IMR-90 (cell line): ENCODE measurements at regions not wholly inside any gene's neighbourhood (a gene's known extent, or its start where the extent isn't known, plus 50 kb on each side); places are given as distances from the start of the nearest gene placed in this dataset.

Source experiments
- ATAC-seq: fragments of 200-7000 bp; cut with Tn5 transposase; 2 replicates; pipeline ENCODE4 v1.9.1; 2020; ENCODE audit warnings: low read depth, mild to moderate bottlenecking, moderate library complexity
- BruUV-seq: library from RNA; stranded (reverse); fragments of 400-500 nt; replicated peaks from 2 replicates; lab custom pipeline; 2021; lab: Mats Ljungman, UMichigan
- CTCF ChIA-PET: fragments of 300-600 bp; formaldehyde crosslinking; extraction: SDS; loops from one replicate; lab custom pipeline; 2021; ENCODE audit warnings: antibody characterized with exemption; lab: Yijun Ruan, JAX
- POLR2A ChIA-PET: fragments of 300-600 bp; sonication (Branson Sonifier 250); formaldehyde crosslinking; loops from one replicate; lab custom pipeline; 2022; ENCODE audit warnings: antibody characterized with exemption; ENCODE audit not compliant: unreplicated experiment; lab: Charles Lee
- DNase-seq: peaks from one replicate; pipeline ENCODE4 v3.0.0; 2013
- H2AFZ ChIP-seq: replicated peaks from 2 replicates; pipeline ENCODE3; 2013; ENCODE audit warnings: low read length, mild to moderate bottlenecking; ENCODE audit not compliant: poor library complexity
- H2AK5ac ChIP-seq: 2 replicates; pipeline ENCODE4 v1.6.1; 2013; ENCODE audit warnings: low read depth, low read length, inconsistent platforms
- H2AK9ac ChIP-seq: replicated peaks from 2 replicates; pipeline ENCODE3; 2013; ENCODE audit warnings: mild to moderate bottlenecking, low read depth, low read length, moderate library complexity; ENCODE audit not compliant: poor library complexity
- H2BK120ac ChIP-seq: 2 replicates; pipeline ENCODE4 v1.6.1; 2013; ENCODE audit warnings: low read depth, low read length, inconsistent platforms
- H2BK15ac ChIP-seq: 3 replicates; pipeline ENCODE4 v1.6.1; 2013; ENCODE audit warnings: low read depth, low read length, inconsistent platforms
- H2BK20ac ChIP-seq: 2 replicates; pipeline ENCODE4 v1.6.1; 2013; ENCODE audit warnings: low read depth, mild to moderate bottlenecking, inconsistent platforms, low read length, moderate library complexity
- H2BK5ac ChIP-seq: 2 replicates; pipeline ENCODE4 v1.6.1; 2013; ENCODE audit warnings: mild to moderate bottlenecking, low read depth, low read length, inconsistent platforms; ENCODE audit not compliant: poor library complexity, severe bottlenecking
- H3K14ac ChIP-seq: replicated peaks from 2 replicates; pipeline ENCODE4 v1.6.1; 2013; ENCODE audit warnings: low read depth, low read length, inconsistent platforms
- H3K18ac ChIP-seq: 2 replicates; pipeline ENCODE4 v1.6.1; 2013; ENCODE audit warnings: low read depth, low read length, control low read depth
- H3K23ac ChIP-seq: 2 replicates; pipeline ENCODE4 v1.6.1; 2013; ENCODE audit warnings: low read depth, low read length, inconsistent platforms
- H3K27ac ChIP-seq: 2 replicates; pipeline ENCODE4 v1.5.1; 2013; ENCODE audit warnings: mild to moderate bottlenecking, control low read depth, low read length; ENCODE audit not compliant: insufficient read depth
- H3K27me3 ChIP-seq: 2 replicates; pipeline ENCODE4 v1.6.1; 2013; ENCODE audit warnings: low read length; ENCODE audit not compliant: control insufficient read depth, insufficient read depth
- H3K36me3 ChIP-seq: 2 replicates; pipeline ENCODE4 v1.6.1; 2013; ENCODE audit warnings: low read length, mixed read lengths; ENCODE audit not compliant: control insufficient read depth, insufficient read depth
- H3K4ac ChIP-seq: 2 replicates; pipeline ENCODE4 v1.6.1; 2013; ENCODE audit warnings: low read depth, low read length, inconsistent platforms
- H3K4me1 ChIP-seq: 2 replicates; pipeline ENCODE4 v1.6.1; 2013; ENCODE audit warnings: low read length, mixed read lengths; ENCODE audit not compliant: control insufficient read depth, insufficient read depth
- H3K4me2 ChIP-seq: 2 replicates; pipeline ENCODE4 v1.6.1; 2013; ENCODE audit warnings: low read depth, mild to moderate bottlenecking, control low read depth, low read length, moderate library complexity
- H3K4me3 ChIP-seq: 2 replicates; pipeline ENCODE4 v1.5.1; 2013; ENCODE audit warnings: low read depth, mild to moderate bottlenecking, control low read depth, low read length, moderate library complexity; ENCODE audit not compliant: insufficient read depth
- H3K56ac ChIP-seq: 2 replicates; pipeline ENCODE4 v1.6.1; 2013; ENCODE audit warnings: low read length, inconsistent platforms; ENCODE audit not compliant: insufficient read depth; ENCODE audit errors: extremely low read depth
- H3K79me1 ChIP-seq, 2 experiments: 2 replicates each; pipeline ENCODE4 v1.6.1; 2013; ENCODE audit warnings: low read length in 2 of 2, inconsistent platforms in 1 of 2, low read depth in 1 of 2
- H3K9ac ChIP-seq: 2 replicates; pipeline ENCODE4 v1.6.1; 2013; ENCODE audit warnings: low read depth, low read length, control low read depth
- H3K9me1 ChIP-seq: 2 replicates; pipeline ENCODE4 v1.6.1; 2013; ENCODE audit warnings: low read length, inconsistent platforms; ENCODE audit not compliant: insufficient read depth
- H3K9me3 ChIP-seq: 2 replicates; pipeline ENCODE4 v1.6.1; 2013; ENCODE audit warnings: low read length; ENCODE audit not compliant: control insufficient read depth, insufficient read depth
- H4K20me1 ChIP-seq: 2 replicates; pipeline ENCODE4 v1.6.1; 2013; ENCODE audit warnings: low read length, inconsistent platforms; ENCODE audit not compliant: insufficient read depth
- H4K5ac ChIP-seq: 2 replicates; pipeline ENCODE4 v1.6.1; 2013; ENCODE audit warnings: mild to moderate bottlenecking, low read depth, low read length, control low read depth
- H4K8ac ChIP-seq, 2 experiments: 2 replicates each; pipeline ENCODE4 v1.6.1; 2013; ENCODE audit warnings: low read depth in 2 of 2, low read length in 2 of 2, control low read depth in 1 of 2, inconsistent platforms in 1 of 2
- H4K91ac ChIP-seq: 2 replicates; pipeline ENCODE4 v1.6.1; 2013; ENCODE audit warnings: low read depth, low read length, inconsistent platforms; ENCODE audit not compliant: insufficient read depth
- FOS ChIP-seq: fragments of 150-350 bp; IDR thresholded peaks from 2 replicates; pipeline ENCODE4 v1.6.1; 2016; ENCODE audit warnings: low read depth, low read length
- MAZ ChIP-seq: IDR thresholded peaks from 2 replicates; pipeline ENCODE4 v1.6.1; 2012; ENCODE audit warnings: low read depth, mild to moderate bottlenecking, low read length, improper control_type of control experiment, moderate library complexity, borderline replicate concordance
- POLR2A ChIP-seq: IDR thresholded peaks from 2 replicates; pipeline ENCODE4 v1.6.1; 2012; ENCODE audit warnings: mild to moderate bottlenecking, low read depth, low read length
- RAD21 ChIP-seq: IDR thresholded peaks from 2 replicates; pipeline ENCODE4 v1.6.1; 2012; ENCODE audit warnings: low read length, improper control_type of control experiment
- RCOR1 ChIP-seq: IDR thresholded peaks from 2 replicates; pipeline ENCODE4 v1.6.1; 2012; ENCODE audit warnings: mild to moderate bottlenecking, low read length, improper control_type of control experiment; ENCODE audit not compliant: insufficient replicate concordance
- WGBS, 2 experiments: methylation state at CpG; one replicate each; pipeline versions ENCODE4 v1.1.5 to v1.1.7; 2013; ENCODE audit warnings: missing lambda C conversion rate in 2 of 2; ENCODE audit not compliant: insufficient read length in 1 of 2; ENCODE audit errors: extremely low coverage in 2 of 2; 5-methylcytosine and 5-hydroxymethylcytosine counted together
- dilution Hi-C: fragments of 300-500 bp; cut with HindIII; formaldehyde crosslinking; loops from one replicate; pipeline ENCODE4 v1.14.3; 2018; ENCODE audit warnings: low sequenced_read_pairs; ENCODE audit not compliant: unreplicated experiment
- in situ Hi-C: fragments of 300-500 bp; cut with MboI; formaldehyde crosslinking; loops from 3 replicates; pipeline ENCODE4 v1.14.3; 2019; ENCODE audit warnings: low sequenced_read_pairs, inconsistent platforms, mixed read lengths
- intact Hi-C: fragments of 100-400 bp; cut with micrococcal nuclease; formaldehyde crosslinking; loops from 2 replicates; pipeline ENCODE4 v1.10.0; 2022
- TF ChIP-seq, protein P1 (sequence below): fragments of 150-350 bp; IDR thresholded peaks from 2 replicates; pipeline ENCODE4 v1.6.1; 2017; ENCODE audit warnings: mild to moderate bottlenecking, antibody characterized with exemption, low read length, low read depth
- TF ChIP-seq, protein P2 (sequence below): fragments of 150-350 bp; IDR thresholded peaks from 2 replicates; pipeline ENCODE4 v1.6.1; 2016; ENCODE audit warnings: low read depth, mild to moderate bottlenecking, low read length, moderate library complexity, borderline replicate concordance

DNA sequence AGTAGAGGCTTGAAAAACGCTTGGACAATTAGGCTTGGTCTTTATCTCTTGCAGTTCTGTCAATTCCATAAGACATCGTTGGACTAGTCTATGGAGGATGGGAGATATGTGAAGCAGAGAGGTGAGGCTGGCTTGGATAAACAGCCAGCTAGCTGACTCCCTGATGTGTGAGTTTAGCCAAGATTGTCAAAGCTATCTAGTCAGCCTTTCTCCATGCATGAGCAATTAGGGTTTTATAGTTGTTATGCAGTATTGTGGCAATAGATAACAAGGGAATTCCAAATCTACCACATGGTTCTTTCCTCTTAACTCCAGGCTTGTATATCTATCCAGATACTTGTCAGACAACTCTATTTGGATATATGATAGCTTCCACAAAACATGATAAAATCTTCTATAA lies 153.6 kb upstream of the NRXN3 start:
- no peak overlapping the region for H3K56ac ChIP-seq
- intact Hi-C loops (no loop called here), dilution Hi-C loops (no loop called here), in situ Hi-C loops (no loop called here)
- no peaks in the 10 kb centered on the region for H4K20me1 ChIP-seq
- DNase-seq: no peak
- no peak overlapping the region for H3K4ac ChIP-seq
- no peaks in the 10 kb centered on the region for H3K79me1 ChIP-seq
- H2AK9ac ChIP-seq: no peak overlapping the region
- no peak overlapping the region for H4K91ac ChIP-seq
- no peak overlapping the region for H2BK15ac ChIP-seq
- H3K4me2 ChIP-seq: no peak overlapping the region
- no peak overlapping the region for H2BK20ac ChIP-seq
- H3K9me1 ChIP-seq: no peaks in the 10 kb centered on the region
- BruUV-seq: no TSS peak
- H3K14ac ChIP-seq: no peak overlapping the region
- H4K5ac ChIP-seq: no peak overlapping the region
- H3K36me3 ChIP-seq: no peaks in the 10 kb centered on the region
- ChIA-PET POLR2A (no interaction called here), CTCF (no interaction called here)
- H3K4me3 ChIP-seq: no peak overlapping the region
- no peak overlapping the region for H3K27ac ChIP-seq
- no peak for ATAC-seq
- no peaks in the 10 kb centered on the region for H3K4me1 ChIP-seq
- H2BK5ac ChIP-seq: no peak overlapping the region
- H3K9me3 ChIP-seq: peaks cover 4% of the 10 kb centered on the region; the same call in 1 of the 2 replicates
- H3K23ac ChIP-seq: no peak overlapping the region
- H2BK120ac ChIP-seq: no peak overlapping the region
- no peak overlapping the region for H3K18ac ChIP-seq
- TF ChIP-seq RCOR1: no peak
- TF ChIP-seq, protein P1, sequence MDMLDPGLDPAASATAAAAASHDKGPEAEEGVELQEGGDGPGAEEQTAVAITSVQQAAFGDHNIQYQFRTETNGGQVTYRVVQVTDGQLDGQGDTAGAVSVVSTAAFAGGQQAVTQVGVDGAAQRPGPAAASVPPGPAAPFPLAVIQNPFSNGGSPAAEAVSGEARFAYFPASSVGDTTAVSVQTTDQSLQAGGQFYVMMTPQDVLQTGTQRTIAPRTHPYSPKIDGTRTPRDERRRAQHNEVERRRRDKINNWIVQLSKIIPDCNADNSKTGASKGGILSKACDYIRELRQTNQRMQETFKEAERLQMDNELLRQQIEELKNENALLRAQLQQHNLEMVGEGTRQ: no peak
- no peak for TF ChIP-seq POLR2A
- TF ChIP-seq MAZ: no peak
- no peak for TF ChIP-seq RAD21
- TF ChIP-seq, protein P2, sequence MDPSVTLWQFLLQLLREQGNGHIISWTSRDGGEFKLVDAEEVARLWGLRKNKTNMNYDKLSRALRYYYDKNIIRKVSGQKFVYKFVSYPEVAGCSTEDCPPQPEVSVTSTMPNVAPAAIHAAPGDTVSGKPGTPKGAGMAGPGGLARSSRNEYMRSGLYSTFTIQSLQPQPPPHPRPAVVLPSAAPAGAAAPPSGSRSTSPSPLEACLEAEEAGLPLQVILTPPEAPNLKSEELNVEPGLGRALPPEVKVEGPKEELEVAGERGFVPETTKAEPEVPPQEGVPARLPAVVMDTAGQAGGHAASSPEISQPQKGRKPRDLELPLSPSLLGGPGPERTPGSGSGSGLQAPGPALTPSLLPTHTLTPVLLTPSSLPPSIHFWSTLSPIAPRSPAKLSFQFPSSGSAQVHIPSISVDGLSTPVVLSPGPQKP: no peak
- no peak for TF ChIP-seq FOS
- H4K8ac ChIP-seq: no peak overlapping the region
- H3K9ac ChIP-seq: no peak overlapping the region
- WGBS, 2 experiments: no CpG with 5 or more reads among the region's 2 CpGs
- no peaks in the 10 kb centered on the region for H3K27me3 ChIP-seq
- no peak overlapping the region for H2AK5ac ChIP-seq
- no peak overlapping the region for H2AFZ ChIP-seq
